Choroid plexus epithelial cell (primary cell): ENCODE measurements at regions not wholly inside any gene's neighbourhood (a gene's known extent, or its start where the extent isn't known, plus 50 kb on each side); places are given as distances from the start of the nearest gene placed in this dataset.

ENCODE experiments used
- DNase-seq: peaks from one replicate; pipeline ENCODE4 v3.0.0-alpha.2; 2010; ENCODE audit warnings: low read depth
- H3K4me3 ChIP-seq: 2 replicates; pipeline ENCODE4 v1.5.1; 2011; ENCODE audit warnings: low read depth, mild to moderate bottlenecking, control low read depth, low read length, moderate library complexity
- TF ChIP-seq, protein P1 (sequence below): conservative IDR thresholded peaks from 2 replicates; pipeline ENCODE4 v1.5.1; 2011; ENCODE audit warnings: low read depth, mild to moderate bottlenecking, control low read depth, inconsistent platforms, low read length, moderate library complexity

DNA sequence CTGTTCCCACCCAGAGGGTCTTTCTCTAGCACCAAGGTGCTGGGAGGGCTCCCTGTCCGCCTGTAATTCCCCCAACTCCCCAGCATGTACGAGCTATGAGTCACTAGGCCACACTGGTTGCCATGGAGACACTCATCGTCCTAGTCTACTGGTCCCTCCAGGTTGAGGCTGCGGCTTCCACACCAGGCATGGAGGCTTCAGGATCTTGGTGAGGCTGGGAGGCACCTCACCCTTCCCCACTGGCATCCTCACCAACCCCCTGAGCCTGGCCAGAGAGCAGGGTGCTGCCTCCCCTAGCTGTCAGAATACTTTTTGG lies 75.6 kb upstream of the KAZN start:
- TF ChIP-seq, protein P1, sequence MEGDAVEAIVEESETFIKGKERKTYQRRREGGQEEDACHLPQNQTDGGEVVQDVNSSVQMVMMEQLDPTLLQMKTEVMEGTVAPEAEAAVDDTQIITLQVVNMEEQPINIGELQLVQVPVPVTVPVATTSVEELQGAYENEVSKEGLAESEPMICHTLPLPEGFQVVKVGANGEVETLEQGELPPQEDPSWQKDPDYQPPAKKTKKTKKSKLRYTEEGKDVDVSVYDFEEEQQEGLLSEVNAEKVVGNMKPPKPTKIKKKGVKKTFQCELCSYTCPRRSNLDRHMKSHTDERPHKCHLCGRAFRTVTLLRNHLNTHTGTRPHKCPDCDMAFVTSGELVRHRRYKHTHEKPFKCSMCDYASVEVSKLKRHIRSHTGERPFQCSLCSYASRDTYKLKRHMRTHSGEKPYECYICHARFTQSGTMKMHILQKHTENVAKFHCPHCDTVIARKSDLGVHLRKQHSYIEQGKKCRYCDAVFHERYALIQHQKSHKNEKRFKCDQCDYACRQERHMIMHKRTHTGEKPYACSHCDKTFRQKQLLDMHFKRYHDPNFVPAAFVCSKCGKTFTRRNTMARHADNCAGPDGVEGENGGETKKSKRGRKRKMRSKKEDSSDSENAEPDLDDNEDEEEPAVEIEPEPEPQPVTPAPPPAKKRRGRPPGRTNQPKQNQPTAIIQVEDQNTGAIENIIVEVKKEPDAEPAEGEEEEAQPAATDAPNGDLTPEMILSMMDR: no peak
- no peak overlapping the region for H3K4me3 ChIP-seq
- peak; percentile 70 for DNase-seq

DNA sequence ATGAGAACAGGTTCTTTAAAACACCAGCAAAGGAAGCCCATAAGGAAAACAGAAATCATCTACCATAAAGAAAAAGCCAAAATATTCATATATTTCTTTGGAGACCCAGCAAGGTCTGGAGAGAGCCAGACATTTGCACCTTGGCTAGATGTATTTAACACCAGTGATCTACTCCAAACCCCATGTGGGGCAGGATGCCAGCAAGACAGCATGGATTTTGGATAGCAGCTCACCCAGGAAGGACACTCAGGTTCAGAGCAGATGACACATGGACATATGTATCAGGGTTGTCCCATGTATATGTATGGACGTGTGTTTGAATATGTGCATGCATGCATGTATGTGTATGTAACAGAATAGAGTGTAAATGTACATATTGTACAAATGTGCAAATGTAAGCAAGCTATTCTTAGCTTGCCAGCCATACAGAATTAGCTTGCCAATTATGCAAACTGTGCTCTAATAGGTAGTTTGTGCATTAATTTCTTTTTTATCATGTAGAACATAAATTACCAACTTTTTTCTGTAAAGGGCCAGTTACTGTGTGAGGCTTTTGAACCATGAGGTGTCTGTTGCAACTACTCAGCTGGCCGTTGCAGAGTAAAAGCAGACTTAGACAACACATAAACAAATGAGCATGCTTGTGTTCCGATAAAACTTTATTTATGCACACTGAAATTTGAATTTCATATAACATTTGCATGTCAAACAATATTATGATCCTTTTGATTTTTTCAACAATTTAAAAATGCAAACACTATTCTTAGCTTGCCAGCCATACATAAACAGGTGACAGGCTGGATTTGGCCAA lies 73.5 kb upstream of the KAZN start:
- DNase-seq: no peak
- H3K4me3 ChIP-seq: no peak overlapping the region
- TF ChIP-seq, protein P1: no peak

DNA sequence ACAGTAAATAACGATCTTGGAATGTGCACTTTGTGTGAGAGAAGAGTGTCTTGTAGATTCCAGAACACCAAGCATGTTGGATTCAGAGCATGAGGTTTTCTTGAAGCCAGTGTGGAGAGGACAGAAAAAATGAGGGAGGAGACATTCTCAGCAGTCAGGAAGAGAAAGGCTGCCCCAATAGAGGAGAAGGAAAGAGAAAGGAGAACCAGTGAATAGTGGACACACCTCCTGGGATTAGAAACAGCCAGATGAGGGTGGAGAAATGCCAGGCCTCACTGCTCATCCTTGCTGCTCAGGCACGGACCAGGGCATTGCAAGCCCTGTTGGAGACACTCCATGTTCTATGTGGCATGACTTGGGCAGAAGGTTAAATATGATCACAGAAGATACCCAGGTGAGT lies 69.0 kb upstream of the KAZN start:
- no peak overlapping the region for H3K4me3 ChIP-seq
- TF ChIP-seq, protein P1: no peak
- DNase-seq: no peak

DNA sequence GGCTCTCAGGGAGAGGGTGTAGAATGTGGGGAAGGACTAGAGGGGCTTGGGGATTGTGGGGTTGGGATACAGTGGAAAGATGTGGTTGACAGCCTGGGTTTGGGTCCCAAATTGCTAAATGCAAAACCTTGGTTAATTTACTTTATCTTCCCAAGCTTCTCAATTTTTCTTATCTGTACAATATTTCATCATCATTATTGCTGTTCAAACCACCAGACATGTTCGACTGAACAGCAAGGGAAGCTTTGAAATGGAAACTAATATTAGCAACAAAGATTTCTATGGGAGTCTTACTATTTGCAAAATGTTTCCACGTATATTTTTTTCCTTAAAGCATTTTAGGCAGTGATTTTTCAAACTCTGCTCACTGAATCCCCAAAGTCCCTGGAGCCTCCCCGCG lies 67.0 kb upstream of the KAZN start:
- no peak overlapping the region for H3K4me3 ChIP-seq
- TF ChIP-seq, protein P1: no peak
- no peak for DNase-seq

DNA sequence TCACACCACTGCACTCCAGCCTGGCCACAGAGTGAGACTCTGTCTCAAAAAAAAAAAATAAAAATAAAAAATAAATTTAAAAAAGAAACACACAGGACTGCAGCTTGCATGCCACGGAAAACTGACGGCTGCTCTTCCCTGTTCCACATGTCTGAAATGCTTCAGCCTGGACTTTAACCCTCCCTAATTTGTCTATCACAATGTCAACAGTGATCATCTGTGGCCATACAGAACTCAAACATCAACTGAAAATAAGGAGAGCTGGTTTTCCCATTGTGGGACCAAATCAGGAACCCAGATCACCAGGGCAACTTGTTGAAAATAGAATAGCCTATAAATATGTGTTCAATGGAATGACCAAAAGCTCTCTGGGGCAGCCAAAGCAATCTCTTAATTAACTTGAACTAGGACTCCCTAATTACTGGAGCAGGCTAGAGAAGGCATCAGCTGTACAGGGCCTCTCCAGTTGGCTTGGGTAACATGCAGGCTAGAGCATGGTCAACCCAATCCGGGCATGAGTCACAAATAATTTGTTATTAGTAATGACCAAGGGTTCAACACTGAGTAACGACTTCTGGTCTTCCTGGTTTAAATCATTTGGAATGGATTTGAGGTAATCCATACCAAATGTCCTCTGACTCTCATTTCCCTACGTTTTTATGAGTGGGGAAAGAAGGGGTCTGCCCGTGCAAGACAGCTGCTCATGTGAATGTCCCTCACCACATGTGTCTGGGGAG lies 62.7 kb upstream of the KAZN start:
- TF ChIP-seq, protein P1: no peak
- no peak overlapping the region for H3K4me3 ChIP-seq
- DNase-seq: no peak

DNA sequence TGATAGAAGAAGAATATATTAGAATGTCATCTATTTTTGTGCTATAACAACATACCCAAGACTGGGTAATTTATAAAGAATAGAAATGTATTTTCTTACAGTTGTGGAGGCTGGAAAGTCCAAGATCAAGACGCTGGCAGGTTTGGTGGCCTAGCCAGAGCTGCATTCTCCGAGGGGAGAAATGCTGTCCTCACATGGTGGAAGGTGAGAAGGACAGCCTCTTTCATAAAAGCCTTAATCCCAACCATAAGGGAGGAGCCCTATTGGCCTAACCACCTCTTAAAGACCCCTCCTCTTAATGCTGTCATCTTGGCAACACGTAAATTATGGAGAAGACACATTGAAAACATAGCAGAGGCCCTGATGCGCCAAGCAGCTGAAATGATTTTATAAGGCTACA lies 60.1 kb upstream of the KAZN start:
- DNase-seq: peak; percentile 6
- TF ChIP-seq, protein P1: peak; percentile 22
- no peak overlapping the region for H3K4me3 ChIP-seq
